Right lobe of liver (tissue), 6 donors: ENCODE measurements at regions not wholly inside any gene's neighbourhood (a gene's known extent, or its start where the extent isn't known, plus 50 kb on each side); places are given as distances from the start of the nearest gene placed in this dataset.

Experiments used
- ATAC-seq, 4 donors: fragments of 200-7000 bp; cut with Tn5 transposase; one replicate each; pipeline ENCODE4 v1.9.1; 2020; ENCODE audit warnings: mild to moderate bottlenecking in 4 of 4, moderate library complexity in 4 of 4
- DNase-seq, 3 donors: peaks; one replicate each; pipeline ENCODE4 v3.0.0-alpha.2; 2020
- H3K27ac ChIP-seq, 3 donors: fragments of 200-600 bp; one replicate each; pipeline ENCODE4 v1.8.0; 2022
- H3K27me3 ChIP-seq, 2 donors: fragments of 200-600 bp; one replicate each; pipeline ENCODE4 v1.8.0; 2022
- H3K36me3 ChIP-seq, 4 donors: fragments of 200-600 bp; sonication (generic) in 1 of 4; one replicate each; pipeline versions ENCODE4 v1.5.1 to v1.8.0; 2017 to 2022; ENCODE audit warnings: control low read depth in 1 of 4
- H3K4me1 ChIP-seq, 4 donors: fragments of 200-600 bp; sonication (generic) in 1 of 4; one replicate each; pipeline versions ENCODE4 v1.5.1 to v1.8.0; 2017 to 2022; ENCODE audit warnings: control low read depth in 1 of 4
- H3K4me3 ChIP-seq, 3 donors: fragments of 200-600 bp; one replicate each; pipeline ENCODE4 v1.8.0; 2022
- H3K9me3 ChIP-seq, 4 donors: fragments of 200-600 bp; sonication (generic) in 1 of 4; one replicate each; pipeline versions ENCODE4 v1.5.1 to v1.8.0; 2017 to 2022; ENCODE audit warnings: control low read depth in 1 of 4
- POLR2A ChIP-seq: fragments of 450-650 bp; IDR thresholded peaks from one replicate; pipeline ENCODE4 v1.6.1; 2017; ENCODE audit warnings: antibody characterized with exemption, mild to moderate bottlenecking
- WGBS: methylation state at CpG from one replicate; pipeline ENCODE4 v1.1.6; 2018; ENCODE audit warnings: low coverage, low lambda C conversion rate; ENCODE audit not compliant: insufficient coverage; ENCODE audit errors: missing lambda C conversion rate; 5-methylcytosine and 5-hydroxymethylcytosine counted together
- intact Hi-C, 2 donors: fragments of 100-400 bp; cut with DNase I; formaldehyde crosslinking; loops; one replicate each; pipeline versions ENCODE4 v1.11.2 to v1.14.1; 2022
- TF ChIP-seq, protein P1 (sequence below), 4 donors: fragments of 200-600 bp in 3 of 4; fragments of 450-650 bp in 1 of 4; IDR thresholded peaks; one replicate each; pipeline versions ENCODE4 v1.5.1 to v1.8.0; 2016 to 2022; ENCODE audit warnings: antibody characterized with exemption in 4 of 4, mild to moderate bottlenecking in 2 of 4
- donor health status: DM: no; HTN: yes; CAD: no.
- donor health status: DM: no; HTN: no; CAD: no.
- donor health status: DM: no; HTN: no; CAD: no.
- donor health status: DM: no; HTN: yes; CAD: no.
- donor health status: DM: no; HTN: yes; CAD: no.

DNA sequence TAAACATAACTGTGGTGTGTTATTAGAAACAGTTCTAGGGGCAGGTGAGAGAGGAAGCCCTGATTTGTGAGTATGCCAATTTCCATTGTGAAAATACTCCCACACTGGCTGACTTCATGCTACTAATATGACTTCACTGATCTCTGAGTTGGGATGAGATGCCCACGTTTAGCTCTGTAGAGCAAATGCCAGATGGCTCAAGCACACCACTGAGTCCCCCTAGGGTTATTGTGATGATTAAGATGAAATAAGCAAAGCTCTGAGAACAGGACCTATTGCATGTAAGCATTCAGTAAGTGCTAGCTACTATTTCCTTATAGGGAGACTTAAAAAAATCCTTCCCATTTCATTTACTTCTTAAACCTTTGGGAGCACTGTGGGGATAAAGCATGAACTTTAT lies 117.6 kb downstream of the CENPF start:
- H3K4me1 ChIP-seq: no peaks in the 10 kb centered on the region
- no peaks in the 10 kb centered on the region for H3K36me3 ChIP-seq
- H3K27ac ChIP-seq: no peak overlapping the region
- no peaks in the 10 kb centered on the region for H3K27me3 ChIP-seq
- ATAC-seq: no peak
- H3K9me3 ChIP-seq: no peaks in the 10 kb centered on the region
- no peak for DNase-seq
- intact Hi-C loops: no loop called here
- WGBS: 25% methylated on average over 1 of the region's 1 CpG
- TF ChIP-seq, protein P1, sequence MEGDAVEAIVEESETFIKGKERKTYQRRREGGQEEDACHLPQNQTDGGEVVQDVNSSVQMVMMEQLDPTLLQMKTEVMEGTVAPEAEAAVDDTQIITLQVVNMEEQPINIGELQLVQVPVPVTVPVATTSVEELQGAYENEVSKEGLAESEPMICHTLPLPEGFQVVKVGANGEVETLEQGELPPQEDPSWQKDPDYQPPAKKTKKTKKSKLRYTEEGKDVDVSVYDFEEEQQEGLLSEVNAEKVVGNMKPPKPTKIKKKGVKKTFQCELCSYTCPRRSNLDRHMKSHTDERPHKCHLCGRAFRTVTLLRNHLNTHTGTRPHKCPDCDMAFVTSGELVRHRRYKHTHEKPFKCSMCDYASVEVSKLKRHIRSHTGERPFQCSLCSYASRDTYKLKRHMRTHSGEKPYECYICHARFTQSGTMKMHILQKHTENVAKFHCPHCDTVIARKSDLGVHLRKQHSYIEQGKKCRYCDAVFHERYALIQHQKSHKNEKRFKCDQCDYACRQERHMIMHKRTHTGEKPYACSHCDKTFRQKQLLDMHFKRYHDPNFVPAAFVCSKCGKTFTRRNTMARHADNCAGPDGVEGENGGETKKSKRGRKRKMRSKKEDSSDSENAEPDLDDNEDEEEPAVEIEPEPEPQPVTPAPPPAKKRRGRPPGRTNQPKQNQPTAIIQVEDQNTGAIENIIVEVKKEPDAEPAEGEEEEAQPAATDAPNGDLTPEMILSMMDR (IDR thresholded peaks at IDR 0.05): no peak
- TF ChIP-seq POLR2A: no peak
- no peak overlapping the region for H3K4me3 ChIP-seq

DNA sequence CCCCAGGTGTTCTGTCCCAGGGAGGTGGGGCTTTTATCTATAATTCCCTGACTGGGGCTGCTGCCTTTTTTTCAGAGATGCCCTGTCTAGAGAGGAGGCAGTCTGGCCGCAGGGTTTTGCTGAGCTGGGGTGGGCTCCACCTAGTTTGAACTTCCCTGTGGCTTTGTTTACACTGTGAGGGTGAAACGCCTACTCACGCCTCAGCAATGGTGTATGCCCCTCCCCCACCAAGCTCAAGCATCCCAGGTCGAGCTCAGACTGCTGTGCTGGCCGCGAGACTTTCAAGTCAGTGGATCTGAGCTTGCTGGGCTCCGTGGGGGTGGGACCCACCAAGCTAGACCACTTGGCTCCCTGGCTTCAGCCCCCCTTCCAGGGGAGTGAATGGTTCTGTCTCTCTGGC lies 124.3 kb downstream of the CENPF start:
- Histone ChIP-seq H3K9me3 (no peaks in the 10 kb centered on the region), H3K4me1 (no peaks in the 10 kb centered on the region), H3K4me3 (no peak overlapping the region), H3K36me3 (no peaks in the 10 kb centered on the region), H3K27ac (no peak overlapping the region), H3K27me3 (no peaks in the 10 kb centered on the region)
- WGBS: 0% methylated on average over 3 of the region's 7 CpGs
- ATAC-seq (no peak), DNase-seq (no peak)
- no peak for TF ChIP-seq POLR2A
- TF ChIP-seq, protein P1 (IDR thresholded peaks at IDR 0.05): no peak
- intact Hi-C loops: no loop called here

DNA sequence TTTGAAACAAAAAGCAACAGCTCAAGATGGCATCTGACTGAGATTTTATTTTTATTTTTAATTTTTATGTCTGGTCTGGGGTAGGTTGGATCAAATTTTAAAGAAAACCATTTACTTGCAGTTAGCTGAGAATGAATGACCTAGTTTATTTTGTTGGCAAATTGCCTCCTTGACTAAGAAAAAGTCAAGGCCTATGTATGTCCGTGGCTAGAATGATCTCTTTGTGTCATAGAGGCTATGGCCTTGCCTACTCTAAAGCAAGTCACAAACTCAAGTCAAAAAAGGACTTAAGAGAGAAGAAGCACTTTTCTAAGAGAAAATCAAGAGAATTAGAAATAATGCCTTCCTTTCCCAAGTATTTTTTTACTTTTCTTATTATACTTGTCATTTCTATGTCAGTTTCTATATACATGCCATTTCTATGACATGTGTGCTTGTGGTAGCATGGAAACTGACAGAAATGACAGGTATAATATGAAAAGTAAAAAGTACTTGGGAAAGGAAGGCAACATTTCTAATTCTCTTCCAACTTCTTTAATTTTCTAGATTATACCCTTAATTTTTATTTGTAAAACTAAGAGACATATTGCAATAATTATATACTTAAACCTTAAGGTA lies 136.7 kb downstream of the CENPF start:
- ATAC-seq (no peak), DNase-seq (no peak)
- H3K27me3 ChIP-seq: no peaks in the 10 kb centered on the region
- intact Hi-C loops: no loop called here
- H3K27ac ChIP-seq: no peak overlapping the region
- 29% methylated on average over 1 of the region's 1 CpG for WGBS
- H3K9me3 ChIP-seq: no peaks in the 10 kb centered on the region
- TF ChIP-seq, protein P1 (IDR thresholded peaks at IDR 0.05): no peak
- TF ChIP-seq POLR2A: no peak
- no peak overlapping the region for H3K4me3 ChIP-seq
- no peaks in the 10 kb centered on the region for H3K4me1 ChIP-seq
- H3K36me3 ChIP-seq: no peaks in the 10 kb centered on the region

DNA sequence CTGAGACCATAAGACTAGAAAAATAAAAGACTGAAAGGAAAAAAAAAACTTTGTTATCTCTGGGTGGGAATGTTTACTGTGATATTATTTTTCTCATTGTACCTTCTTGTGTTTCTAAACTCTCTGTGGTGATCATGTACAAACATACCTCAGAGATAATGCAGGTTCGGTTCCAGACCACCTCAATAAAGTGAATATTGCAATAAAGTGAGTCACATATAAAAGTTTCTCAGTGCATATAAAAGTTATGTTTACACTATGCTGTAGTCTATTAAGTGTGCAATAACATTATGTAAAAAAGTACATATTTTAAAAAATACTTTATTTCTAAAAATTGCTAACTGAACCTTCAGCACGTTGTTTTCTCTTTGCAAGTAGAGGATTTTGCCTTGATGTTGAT lies 137.5 kb downstream of the CENPF start:
- intact Hi-C loops: no loop called here
- no peaks in the 10 kb centered on the region for H3K9me3 ChIP-seq
- whole genome bisulfite sequencing: 34% methylated on average over 2 of the region's 2 CpGs
- TF ChIP-seq, protein P1 (IDR thresholded peaks at IDR 0.05): no peak
- no peak for TF ChIP-seq POLR2A
- no peaks in the 10 kb centered on the region for H3K36me3 ChIP-seq
- H3K27ac ChIP-seq: no peak overlapping the region
- H3K4me3 ChIP-seq: no peak overlapping the region
- no peak for DNase-seq
- no peak for ATAC-seq
- no peaks in the 10 kb centered on the region for H3K27me3 ChIP-seq
- no peaks in the 10 kb centered on the region for H3K4me1 ChIP-seq
